Vagina (tissue), 2 donors: ENCODE measurements at regions not wholly inside any gene's neighbourhood (a gene's known extent, or its start where the extent isn't known, plus 50 kb on each side); places are given as distances from the start of the nearest gene placed in this dataset.

ENCODE experiments used
- POLR2A ChIP-seq, 2 donors: fragments of 450-650 bp; IDR thresholded peaks; one replicate each; pipeline ENCODE4 v1.6.1; 2017; ENCODE audit warnings: antibody characterized with exemption in 2 of 2, mild to moderate bottlenecking in 2 of 2, moderate library complexity in 2 of 2
- TF ChIP-seq, protein P1 (sequence below), 3 experiments: fragments of 450-650 bp in 2 of 3; fragments of 200-600 bp in 1 of 3; sonication (generic) in 1 of 3; IDR thresholded peaks; one replicate each; pipeline ENCODE4 v1.5.1; 2017 to 2019; ENCODE audit warnings: antibody characterized with exemption in 3 of 3, mild to moderate bottlenecking in 2 of 3, moderate library complexity in 2 of 3

DNA sequence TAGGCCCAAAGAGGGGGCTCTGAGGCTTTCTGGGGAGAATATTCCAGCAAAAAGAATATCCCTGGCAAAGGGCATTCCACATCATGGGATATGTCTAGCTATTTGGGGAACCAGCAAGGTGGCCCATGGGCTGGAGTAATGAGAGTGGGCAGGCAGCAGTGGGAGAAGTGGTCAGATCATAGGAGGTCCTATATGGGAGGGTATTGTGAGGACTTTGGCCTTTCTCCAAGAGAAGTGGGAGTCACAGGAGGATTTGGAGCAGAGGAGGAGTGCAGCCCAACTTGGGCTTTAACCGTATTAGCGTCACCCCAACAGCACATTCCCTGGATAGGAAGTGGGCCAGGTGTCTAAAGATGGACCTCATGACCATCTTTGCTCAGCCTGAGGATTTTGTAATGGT, 151.4 kb downstream of the ENGASE start:
- TF ChIP-seq, protein P1, sequence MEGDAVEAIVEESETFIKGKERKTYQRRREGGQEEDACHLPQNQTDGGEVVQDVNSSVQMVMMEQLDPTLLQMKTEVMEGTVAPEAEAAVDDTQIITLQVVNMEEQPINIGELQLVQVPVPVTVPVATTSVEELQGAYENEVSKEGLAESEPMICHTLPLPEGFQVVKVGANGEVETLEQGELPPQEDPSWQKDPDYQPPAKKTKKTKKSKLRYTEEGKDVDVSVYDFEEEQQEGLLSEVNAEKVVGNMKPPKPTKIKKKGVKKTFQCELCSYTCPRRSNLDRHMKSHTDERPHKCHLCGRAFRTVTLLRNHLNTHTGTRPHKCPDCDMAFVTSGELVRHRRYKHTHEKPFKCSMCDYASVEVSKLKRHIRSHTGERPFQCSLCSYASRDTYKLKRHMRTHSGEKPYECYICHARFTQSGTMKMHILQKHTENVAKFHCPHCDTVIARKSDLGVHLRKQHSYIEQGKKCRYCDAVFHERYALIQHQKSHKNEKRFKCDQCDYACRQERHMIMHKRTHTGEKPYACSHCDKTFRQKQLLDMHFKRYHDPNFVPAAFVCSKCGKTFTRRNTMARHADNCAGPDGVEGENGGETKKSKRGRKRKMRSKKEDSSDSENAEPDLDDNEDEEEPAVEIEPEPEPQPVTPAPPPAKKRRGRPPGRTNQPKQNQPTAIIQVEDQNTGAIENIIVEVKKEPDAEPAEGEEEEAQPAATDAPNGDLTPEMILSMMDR (IDR thresholded peaks at IDR 0.05) = no peak
- TF ChIP-seq POLR2A (IDR thresholded peaks at IDR 0.05) = no peak
